Duodenal mucosa (tissue), 2 donors: ENCODE measurements at regions not wholly inside any gene's neighbourhood (a gene's known extent, or its start where the extent isn't known, plus 50 kb on each side); places are given as distances from the start of the nearest gene placed in this dataset.

Experiments used
- H3K27ac ChIP-seq: one replicate; pipeline ENCODE4 v1.7.0; 2013; ENCODE audit warnings: low read depth, low read length
- H3K27me3 ChIP-seq, 2 donors: one replicate each; pipeline ENCODE4 v1.7.0; 2013; ENCODE audit warnings: low read length in 2 of 2, control low read depth in 1 of 2; ENCODE audit not compliant: insufficient read depth in 2 of 2, control insufficient read depth in 1 of 2
- H3K36me3 ChIP-seq, 2 donors: one replicate each; pipeline ENCODE4 v1.7.0; 2013; ENCODE audit warnings: low read length in 2 of 2, control low read depth in 1 of 2; ENCODE audit not compliant: insufficient read depth in 2 of 2, control insufficient read depth in 1 of 2
- H3K4me1 ChIP-seq, 2 donors: one replicate each; pipeline ENCODE4 v1.7.0; 2013; ENCODE audit warnings: low read length in 2 of 2, control low read depth in 1 of 2; ENCODE audit not compliant: insufficient read depth in 2 of 2, control insufficient read depth in 1 of 2
- H3K4me3 ChIP-seq, 2 donors: one replicate each; pipeline ENCODE4 v1.7.0; 2013; ENCODE audit warnings: low read length in 2 of 2, low read depth in 1 of 2
- H3K9ac ChIP-seq, 2 donors: one replicate each; pipeline ENCODE4 v1.7.0; 2013; ENCODE audit warnings: low read length in 2 of 2, low read depth in 1 of 2
- H3K9me3 ChIP-seq, 2 donors: one replicate each; pipeline ENCODE4 v1.7.0; 2013; ENCODE audit warnings: low read length in 2 of 2, control low read depth in 1 of 2; ENCODE audit not compliant: control insufficient read depth in 1 of 2

GRCh38 chr4:174438711-174439110 is 83.6 kb downstream of the HPGD start:
- Histone ChIP-seq H3K4me3 (no peak overlapping the region), H3K36me3 (no peaks in the 10 kb centered on the region), H3K4me1 (no peaks in the 10 kb centered on the region), H3K9me3 (no peaks in the 10 kb centered on the region), H3K27ac (no peak overlapping the region), H3K9ac (no peak overlapping the region), H3K27me3 (no peaks in the 10 kb centered on the region)

GRCh38 chr4:174437749-174438148 is 84.5 kb downstream of the HPGD start:
- Histone ChIP-seq H3K4me1 (no peaks in the 10 kb centered on the region), H3K4me3 (no peak overlapping the region), H3K27ac (no peak overlapping the region)

DNA sequence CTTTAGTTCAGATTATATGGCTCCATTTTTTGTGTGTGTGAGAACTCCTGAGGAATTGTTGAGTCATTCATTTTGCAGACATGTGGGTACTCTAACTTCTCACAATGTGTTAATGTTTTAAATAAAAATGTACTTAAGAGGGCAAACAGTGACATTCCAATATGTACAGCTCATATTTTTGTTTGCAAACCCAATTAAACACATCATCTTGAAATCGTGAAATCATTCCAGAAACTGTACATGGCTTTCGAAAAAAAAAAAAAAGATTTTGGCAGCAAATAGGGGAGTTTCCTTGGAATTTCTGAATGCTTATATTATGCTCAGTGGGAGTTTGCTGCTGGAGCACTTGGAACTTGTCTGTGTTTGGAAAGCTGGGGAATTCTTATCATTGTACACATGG is 85.0 kb downstream of the HPGD start:
- no peaks in the 10 kb centered on the region for H3K9me3 ChIP-seq
- H3K27me3 ChIP-seq = no peaks in the 10 kb centered on the region
- no peak overlapping the region for H3K4me3 ChIP-seq
- no peaks in the 10 kb centered on the region for H3K36me3 ChIP-seq
- no peak overlapping the region for H3K27ac ChIP-seq
- no peaks in the 10 kb centered on the region for H3K4me1 ChIP-seq
- H3K9ac ChIP-seq = no peak overlapping the region

More at GRCh38 chr4:174437749-174438148, 84.5 kb downstream of the HPGD start:
- Histone ChIP-seq H3K36me3 (no peaks in the 10 kb centered on the region), H3K9ac (no peak overlapping the region), H3K27me3 (no peaks in the 10 kb centered on the region), H3K9me3 (no peaks in the 10 kb centered on the region)

GRCh38 chr4:174436377-174436776 is 85.9 kb downstream of the HPGD start:
- Histone ChIP-seq H3K4me3 (no peak overlapping the region), H3K27me3 (no peaks in the 10 kb centered on the region), H3K36me3 (no peaks in the 10 kb centered on the region), H3K9ac (no peak overlapping the region), H3K9me3 (no peaks in the 10 kb centered on the region), H3K4me1 (no peaks in the 10 kb centered on the region), H3K27ac (no peak overlapping the region)

DNA sequence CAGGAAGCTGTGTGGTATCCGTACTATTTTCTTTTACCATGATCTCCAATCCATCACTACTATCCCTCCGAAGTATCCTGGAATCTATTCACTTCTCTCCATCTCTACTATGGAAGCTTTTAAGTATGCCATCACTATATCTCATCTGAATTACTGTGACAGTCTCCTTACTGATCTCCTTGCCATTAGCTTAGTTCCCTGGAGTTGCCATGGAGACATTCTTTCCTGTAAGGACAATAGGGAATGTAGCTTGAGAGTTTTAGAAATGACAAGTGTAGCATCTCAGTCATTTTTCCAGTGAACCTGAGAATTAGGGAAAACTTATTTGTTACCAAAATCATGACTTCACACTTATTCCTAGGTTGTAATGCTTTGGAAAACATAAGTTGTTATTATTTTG is 86.3 kb downstream of the HPGD start:
- H3K4me1 ChIP-seq = no peaks in the 10 kb centered on the region
- H3K4me3 ChIP-seq = no peak overlapping the region
- no peaks in the 10 kb centered on the region for H3K27me3 ChIP-seq
- no peaks in the 10 kb centered on the region for H3K9me3 ChIP-seq
- H3K36me3 ChIP-seq = no peaks in the 10 kb centered on the region
- H3K27ac ChIP-seq = no peak overlapping the region
- H3K9ac ChIP-seq = no peak overlapping the region

GRCh38 chr4:174434455-174434854 is 87.8 kb downstream of the HPGD start:
- no peak overlapping the region for H3K9ac ChIP-seq
- H3K27me3 ChIP-seq = no peaks in the 10 kb centered on the region
- H3K9me3 ChIP-seq = no peaks in the 10 kb centered on the region
- H3K4me1 ChIP-seq = no peaks in the 10 kb centered on the region
- no peaks in the 10 kb centered on the region for H3K36me3 ChIP-seq
- no peak overlapping the region for H3K27ac ChIP-seq
- no peak overlapping the region for H3K4me3 ChIP-seq

GRCh38 chr4:174430576-174430975 is 91.7 kb downstream of the HPGD start:
- no peaks in the 10 kb centered on the region for H3K27me3 ChIP-seq
- H3K4me3 ChIP-seq = no peak overlapping the region
- H3K9ac ChIP-seq = no peak overlapping the region
- H3K27ac ChIP-seq = no peak overlapping the region
- no peaks in the 10 kb centered on the region for H3K9me3 ChIP-seq
- H3K4me1 ChIP-seq = no peaks in the 10 kb centered on the region
- no peaks in the 10 kb centered on the region for H3K36me3 ChIP-seq

- Histone ChIP-seq H3K27ac (no peak overlapping the region), H3K27me3 (no peaks in the 10 kb centered on the region), H3K9me3 (no peaks in the 10 kb centered on the region), H3K4me3 (no peak overlapping the region), H3K9ac (no peak overlapping the region), H3K4me1 (no peaks in the 10 kb centered on the region), H3K36me3 (no peaks in the 10 kb centered on the region)
Measured at GRCh38 chr4:174429701-174430410, 92.4 kb downstream of the HPGD start.

DNA sequence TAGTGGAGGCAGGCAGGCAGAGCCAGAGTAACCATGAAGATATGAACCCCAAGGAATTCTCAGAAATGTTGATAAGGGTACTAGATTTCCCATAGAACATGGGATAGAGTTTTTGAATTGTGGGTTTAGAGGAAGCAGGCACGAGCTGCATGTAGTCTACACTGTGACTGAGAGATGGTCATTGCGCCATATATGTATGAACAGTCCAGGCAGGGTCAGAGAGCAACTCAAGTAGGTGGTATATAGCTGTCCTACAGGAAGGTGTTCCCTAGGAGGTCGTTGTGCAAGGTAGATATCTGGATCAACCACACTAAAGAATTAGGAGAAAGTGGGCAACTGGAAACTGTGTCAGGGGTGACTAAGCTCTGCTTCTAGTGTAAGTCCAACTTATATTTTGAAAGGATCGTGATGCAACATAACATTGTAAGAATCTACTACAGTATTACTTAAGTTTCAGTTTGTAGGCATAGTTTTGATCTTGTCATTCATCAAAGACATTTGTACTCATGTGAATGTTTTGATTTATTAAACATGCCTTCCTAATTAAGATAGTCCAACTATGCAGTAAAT is 94.6 kb downstream of the HPGD start:
- no peak overlapping the region for H3K27ac ChIP-seq
- peaks cover 3 to 11% of the 10 kb centered on the region in 2 donors for H3K4me1 ChIP-seq
- H3K4me3 ChIP-seq = no peak overlapping the region
- no peaks in the 10 kb centered on the region for H3K27me3 ChIP-seq
- no peaks in the 10 kb centered on the region for H3K36me3 ChIP-seq
- no peak overlapping the region for H3K9ac ChIP-seq
- H3K9me3 ChIP-seq = no peaks in the 10 kb centered on the region

DNA sequence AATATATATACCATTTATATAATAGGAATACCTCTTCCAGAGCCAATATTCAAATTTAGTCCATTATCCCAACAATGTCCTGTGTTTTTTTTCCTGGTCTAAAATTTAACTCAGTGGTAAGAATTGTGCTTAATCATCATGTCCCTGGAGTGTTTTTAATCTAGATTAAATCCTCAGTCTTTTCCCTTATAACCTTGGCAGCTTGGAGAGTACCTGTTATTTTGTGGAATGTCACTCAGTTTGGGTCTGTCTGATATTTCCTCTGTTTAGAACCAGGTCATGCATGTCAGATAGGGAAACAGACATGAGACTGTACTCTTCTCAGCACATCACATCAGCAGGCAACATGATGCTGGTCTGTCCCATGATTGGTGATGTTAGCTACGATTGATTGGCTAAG is 96.6 kb downstream of the HPGD start:
- Histone ChIP-seq H3K9me3 (no peaks in the 10 kb centered on the region), H3K9ac (no peak overlapping the region), H3K4me1 (peaks cover 3 to 11% of the 10 kb centered on the region in 2 donors), H3K27me3 (no peaks in the 10 kb centered on the region), H3K27ac (no peak overlapping the region), H3K4me3 (no peak overlapping the region), H3K36me3 (no peaks in the 10 kb centered on the region)
